ENCODE measurements at regions not wholly inside any gene's neighbourhood (a gene's known extent, or its start where the extent isn't known, plus 50 kb on each side); places are given as distances from the start of the nearest gene placed in this dataset.

DNA sequence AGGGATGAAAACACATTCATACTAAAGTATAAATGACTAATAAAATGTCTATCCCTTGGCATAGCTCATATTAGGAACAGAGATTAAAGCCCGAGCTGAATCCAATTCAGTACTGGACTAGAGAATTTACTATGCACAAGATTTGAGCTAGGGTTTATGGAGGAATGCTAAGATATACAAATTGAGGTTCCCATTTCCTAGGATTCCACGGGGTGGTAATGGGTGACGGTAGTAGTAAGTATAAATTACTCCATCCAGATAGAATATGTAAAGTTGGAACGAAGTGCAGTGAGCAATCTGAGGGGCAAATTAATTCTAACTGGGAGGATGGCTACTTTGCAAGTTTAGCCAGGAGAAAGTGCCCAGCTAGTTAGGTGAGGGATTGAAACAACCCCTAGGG lies 156.5 kb downstream of the GAS1 start:
- TF ChIP-seq, protein P1, sequence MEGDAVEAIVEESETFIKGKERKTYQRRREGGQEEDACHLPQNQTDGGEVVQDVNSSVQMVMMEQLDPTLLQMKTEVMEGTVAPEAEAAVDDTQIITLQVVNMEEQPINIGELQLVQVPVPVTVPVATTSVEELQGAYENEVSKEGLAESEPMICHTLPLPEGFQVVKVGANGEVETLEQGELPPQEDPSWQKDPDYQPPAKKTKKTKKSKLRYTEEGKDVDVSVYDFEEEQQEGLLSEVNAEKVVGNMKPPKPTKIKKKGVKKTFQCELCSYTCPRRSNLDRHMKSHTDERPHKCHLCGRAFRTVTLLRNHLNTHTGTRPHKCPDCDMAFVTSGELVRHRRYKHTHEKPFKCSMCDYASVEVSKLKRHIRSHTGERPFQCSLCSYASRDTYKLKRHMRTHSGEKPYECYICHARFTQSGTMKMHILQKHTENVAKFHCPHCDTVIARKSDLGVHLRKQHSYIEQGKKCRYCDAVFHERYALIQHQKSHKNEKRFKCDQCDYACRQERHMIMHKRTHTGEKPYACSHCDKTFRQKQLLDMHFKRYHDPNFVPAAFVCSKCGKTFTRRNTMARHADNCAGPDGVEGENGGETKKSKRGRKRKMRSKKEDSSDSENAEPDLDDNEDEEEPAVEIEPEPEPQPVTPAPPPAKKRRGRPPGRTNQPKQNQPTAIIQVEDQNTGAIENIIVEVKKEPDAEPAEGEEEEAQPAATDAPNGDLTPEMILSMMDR (IDR thresholded peaks at IDR 0.05) = no peak
- TF ChIP-seq EZH2 (IDR thresholded peaks at IDR 0.05; ENCODE audit: borderline replicate concordance, insufficient read depth, low read depth, low read length, poor library complexity, severe bottlenecking) = no peak
